DMS53 (cell line): ENCODE measurements at regions not wholly inside any gene's neighbourhood (a gene's known extent, or its start where the extent isn't known, plus 50 kb on each side); places are given as distances from the start of the nearest gene placed in this dataset.

Experiments
- DNase-seq: peaks from one replicate; lab custom pipeline; 2025; lab: John Stamatoyannopoulos, UW

DNA sequence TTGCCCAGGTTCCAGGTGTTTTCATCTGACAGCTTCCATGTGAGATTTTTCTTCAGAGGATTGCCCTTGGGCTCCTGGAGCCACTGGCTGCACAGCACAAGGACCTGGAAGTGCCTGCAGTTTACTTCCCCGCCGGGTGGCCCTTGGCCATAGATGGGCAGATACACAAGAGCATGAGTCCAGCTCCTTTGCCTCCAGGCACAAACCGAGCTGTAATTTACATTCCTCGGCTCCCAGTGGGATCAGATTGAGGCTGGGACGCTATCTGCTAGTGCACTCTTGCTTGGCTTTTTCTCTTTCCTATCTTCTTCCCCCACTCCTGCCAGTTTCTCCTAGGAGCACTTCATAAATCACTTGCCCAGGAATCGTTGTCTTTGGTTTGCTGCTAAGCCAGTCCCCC lies 85.4 kb upstream of the RALY start:
- no peak for DNase-seq

DNA sequence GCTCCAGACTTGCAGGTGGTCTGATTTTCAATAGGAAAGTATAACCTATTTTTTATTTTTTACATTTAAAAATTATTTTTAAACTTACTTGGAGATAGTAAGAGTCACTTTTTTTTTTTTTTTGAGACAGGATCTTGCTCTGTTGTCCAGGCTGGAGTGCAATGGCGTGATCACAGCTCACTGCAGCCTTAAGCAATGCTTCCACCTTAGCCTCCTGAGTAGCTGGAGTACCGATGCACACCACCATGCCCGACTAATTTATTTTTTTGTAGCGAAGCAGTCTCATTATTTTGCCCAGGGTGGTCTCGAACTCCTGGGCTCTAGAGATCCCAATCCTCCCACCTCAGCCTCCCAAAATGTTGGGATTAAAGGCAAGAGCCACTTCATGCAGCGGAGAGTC lies 84.8 kb upstream of the RALY start:
- no peak for DNase-seq

DNA sequence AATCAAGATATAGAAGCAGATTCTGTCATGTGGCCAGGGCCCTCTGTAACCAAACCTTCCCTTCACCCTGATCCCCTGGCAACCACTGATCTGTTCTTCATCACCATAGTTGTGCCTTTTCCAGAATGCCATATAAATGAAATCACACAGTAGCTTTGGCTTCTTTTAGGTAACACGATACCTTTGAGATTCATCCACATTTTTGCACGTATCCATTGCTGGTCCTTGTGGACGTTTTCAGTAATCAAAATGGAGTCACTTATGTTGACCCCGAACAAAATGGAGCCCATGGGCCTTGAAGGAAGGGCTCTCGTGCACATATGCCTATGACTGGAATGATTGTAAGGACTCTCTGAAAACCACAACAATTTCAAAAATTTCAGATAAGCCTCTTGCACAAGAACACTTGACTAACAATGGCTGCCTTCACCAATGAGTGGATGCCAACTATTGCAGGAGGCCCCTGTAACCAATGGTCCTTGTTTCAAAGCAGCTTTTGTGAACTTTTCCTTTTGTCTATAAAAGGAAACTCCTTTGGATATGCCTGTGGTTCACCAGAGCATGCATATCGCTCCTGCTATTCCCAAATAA lies 84.3 kb upstream of the RALY start:
- peak; percentile 33 for DNase-seq

DNA sequence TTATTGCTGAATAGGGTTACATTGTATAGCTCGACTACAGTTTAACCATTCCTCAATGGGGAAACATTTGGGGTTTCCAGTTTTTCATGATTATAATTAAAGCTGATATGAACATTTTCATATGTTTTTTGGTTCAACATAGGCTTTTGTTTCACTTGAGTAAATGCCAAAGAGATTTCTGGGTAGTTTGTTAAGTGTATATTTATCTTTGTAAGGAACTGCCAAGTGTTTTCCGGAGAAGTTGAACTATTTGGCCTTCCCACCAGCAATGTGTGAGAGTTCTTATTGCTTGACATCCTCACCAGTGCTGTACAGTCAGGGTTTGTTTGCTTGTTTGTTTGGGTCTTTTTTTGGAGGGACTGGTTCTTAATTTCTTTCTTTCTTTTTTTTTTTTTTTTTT lies 83.7 kb upstream of the RALY start:
- DNase-seq = no peak

DNA sequence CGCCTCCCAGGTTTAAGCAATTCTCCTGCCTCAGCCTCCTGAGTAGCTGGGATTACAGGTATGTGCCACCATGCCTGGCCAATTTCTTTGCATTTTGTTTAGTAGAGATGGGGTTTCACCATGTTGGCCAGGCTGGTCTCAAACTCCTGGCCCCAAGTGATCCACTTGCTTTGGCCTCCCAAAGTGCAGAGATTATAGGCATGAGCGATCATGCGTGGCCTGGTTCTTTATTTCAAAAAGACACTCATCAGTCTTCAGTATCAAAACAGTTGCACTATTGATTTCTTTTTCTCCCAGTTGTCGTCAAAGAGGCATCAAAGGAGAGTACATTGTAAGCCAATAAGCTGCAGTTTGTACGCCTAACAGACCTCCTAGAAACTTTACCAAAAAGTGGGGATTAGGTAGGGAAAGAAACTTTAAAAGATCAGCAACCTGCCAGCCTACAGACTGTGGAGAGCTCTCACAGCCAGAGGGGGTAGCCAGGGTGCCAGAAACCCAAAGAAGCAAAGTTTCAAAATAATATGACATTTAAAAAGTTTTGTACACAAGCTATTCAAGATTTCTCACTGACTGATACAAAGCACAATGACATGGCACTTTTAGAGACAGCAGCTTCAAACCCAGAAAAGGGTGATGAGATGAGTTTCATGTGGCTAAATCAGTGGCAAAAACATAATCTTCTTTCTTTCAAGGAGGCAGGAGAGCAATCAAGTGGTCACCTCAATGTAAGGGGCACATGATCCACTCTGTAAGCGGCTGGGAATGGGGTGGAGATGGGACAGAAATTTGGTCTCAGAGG lies 83.0 kb upstream of the RALY start:
- no peak for DNase-seq

DNA sequence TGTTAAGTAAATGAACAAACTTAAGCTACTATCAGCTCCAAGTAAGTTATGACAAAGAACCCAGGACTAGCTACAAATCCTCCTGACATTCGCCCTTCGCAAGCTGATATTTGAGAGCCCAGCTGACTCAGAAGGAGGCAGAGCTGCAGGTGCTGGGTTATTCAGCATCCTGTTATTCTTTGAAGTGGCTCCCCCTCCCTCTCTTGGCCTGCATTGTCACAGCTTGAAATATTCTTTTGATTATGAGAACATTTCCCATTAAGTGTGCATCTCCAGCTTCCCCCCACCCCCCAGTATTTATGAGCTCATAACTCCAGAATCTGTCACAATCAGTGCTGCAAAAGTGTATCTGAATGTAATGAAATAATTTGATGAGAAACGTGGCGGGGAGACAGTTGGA lies 78.8 kb upstream of the RALY start:
- peak; percentile 76 for DNase-seq

DNA sequence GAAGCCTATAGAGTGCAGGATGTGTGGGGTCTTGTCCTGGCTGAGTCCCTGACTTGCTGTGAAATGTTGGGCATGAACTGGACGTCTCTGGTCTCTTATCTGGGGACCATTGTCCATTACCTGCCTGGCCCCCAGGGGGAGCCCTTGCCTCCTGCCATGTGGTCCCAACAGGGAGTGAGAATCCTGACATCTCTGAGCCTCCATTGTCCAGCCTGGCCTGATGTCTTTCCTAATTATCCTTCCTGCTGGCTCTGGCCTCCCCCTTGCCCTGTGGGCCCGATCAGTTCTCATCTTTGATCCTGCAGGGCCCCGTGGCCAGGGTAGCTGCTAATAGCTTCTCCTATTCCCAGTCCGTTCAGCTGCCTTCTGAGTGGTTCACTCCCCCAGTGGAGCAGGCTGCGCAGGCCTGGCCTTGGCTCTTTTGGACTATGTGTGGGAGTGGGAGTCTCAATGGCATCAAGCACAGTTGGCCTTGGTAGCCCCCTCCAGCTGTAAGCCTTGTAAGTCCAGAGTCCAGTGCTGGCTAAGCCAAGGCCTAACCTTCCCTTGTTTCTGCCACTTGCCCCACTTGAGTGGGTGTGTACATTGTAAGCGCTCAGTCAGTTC lies 77.9 kb upstream of the RALY start:
- peak; percentile 67 for DNase-seq

DNA sequence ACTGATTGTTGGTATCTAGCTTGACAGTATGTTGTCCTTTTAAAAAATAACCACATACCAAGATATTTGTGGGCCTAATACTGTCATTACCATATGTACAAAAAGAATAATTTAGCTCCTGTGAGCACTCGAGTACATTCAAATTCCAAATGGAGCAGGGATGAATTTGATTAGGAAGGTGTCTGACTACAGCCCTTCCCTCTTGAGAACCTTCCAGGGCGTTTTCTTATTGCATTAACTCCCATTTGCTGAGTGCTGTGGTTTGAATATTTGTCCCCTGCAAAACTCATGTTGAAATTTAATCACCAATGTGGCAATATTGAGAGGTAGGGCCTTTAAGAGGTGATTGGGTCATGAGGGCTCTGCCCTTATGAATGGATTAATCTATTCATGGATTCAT lies 76.9 kb upstream of the RALY start:
- no peak for DNase-seq

DNA sequence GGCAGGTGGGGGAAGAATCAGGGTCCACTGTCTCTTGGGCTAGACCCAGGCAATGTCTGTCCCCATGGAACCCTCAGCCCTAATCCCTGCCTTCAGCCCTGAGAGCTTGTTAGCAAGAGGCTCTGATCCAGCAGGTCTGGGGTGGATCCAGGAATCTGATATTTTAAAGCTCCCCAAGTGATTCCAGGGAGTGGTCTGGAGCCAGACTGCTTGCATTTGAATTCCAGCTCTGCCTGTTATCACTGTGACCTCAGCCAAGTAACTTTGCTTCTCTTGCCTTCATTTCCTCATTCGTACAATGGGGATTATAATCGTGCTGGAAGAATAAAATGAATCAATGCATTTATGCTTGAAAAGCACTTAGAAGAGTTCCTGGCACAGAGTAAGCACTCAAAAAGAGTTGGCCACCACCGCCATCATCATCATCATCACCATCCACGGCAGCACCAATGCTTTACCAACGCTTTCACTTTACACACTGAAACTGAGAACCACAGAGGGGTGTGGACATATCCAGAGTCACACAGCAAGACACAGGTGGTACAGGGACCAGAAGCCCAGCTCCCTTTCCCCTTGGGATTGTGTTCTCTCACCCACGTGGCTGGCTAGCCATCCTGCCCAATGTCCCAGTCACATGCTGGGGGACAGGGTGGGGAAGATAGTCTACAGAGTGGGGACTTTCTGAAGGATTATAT lies 75.7 kb upstream of the RALY start:
- no peak for DNase-seq

DNA sequence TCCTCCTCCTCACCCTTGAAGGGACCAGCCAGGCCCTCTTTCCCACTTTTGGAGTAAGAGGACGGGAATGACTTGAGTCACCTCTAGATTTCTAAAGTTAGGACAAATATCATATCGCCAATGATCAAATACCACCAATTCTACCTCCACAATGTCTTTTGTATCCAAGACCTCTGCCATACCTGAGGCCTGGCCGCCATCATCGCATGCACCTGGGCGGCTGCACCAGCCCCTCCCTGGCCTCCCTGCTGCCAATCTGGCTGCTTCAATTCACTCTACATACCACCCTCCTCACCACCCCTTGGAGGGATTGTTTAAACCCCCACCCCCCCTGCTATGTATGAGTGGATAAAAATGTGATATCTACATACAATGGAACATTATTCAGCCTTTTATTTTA lies 75.0 kb upstream of the RALY start:
- no peak for DNase-seq

DNA sequence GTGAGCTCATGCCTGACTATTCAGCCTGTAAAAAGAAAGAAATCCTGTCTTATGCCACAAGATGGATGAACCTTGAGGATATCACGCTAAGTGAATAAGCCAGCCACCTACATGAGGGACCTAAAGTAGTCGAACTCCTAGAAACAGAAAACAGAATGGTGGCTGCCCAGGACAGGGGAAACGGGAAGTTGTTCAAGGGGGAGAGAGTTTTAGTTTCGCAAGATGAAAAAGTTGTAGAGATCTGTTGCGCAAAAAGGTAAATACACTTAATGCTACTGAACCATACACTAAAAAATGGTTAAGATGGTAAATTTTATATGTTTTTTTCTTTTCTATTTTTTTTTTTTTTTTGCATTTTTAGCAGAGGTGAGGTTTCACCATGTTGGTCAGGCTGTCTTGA lies 74.1 kb upstream of the RALY start:
- DNase-seq = no peak

DNA sequence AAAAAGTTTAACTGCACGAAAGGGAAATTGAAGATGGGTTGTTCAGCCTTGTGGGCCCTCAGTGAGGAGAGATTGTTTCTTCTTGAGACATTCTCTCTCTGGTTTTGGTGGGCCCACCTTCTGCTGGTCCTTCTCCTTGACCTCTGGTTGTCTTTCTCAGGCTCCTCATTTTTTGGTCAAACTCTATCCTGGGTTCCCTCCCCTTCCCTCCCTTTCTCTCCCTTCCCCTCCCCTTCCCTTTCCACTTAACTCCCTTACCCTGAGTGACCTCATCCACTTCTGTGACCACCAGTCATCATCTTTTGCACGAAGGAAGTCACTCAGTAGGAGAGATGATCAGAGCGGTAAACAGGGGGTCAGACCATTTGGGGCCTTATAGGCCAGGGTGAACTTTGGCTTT lies 71.5 kb upstream of the RALY start:
- peak; percentile 19 for DNase-seq

DNA sequence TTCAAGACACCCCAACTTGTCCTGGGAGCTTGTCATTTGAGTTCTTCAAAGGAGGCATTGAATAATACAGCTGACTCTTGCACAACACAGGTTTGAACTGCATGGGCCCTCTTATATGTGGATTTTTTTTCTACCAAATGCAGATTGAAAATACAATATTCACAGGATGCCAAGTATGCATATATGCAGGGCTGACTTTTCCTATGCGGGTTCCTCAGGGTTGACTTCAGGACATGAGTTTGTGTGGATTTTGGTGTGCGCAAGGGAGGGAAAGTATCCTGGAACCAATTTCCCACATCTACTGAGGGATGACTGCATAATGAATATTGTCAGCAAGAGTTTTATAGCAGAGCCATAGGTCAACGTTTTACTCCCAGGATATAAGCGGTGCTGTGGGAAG lies 70.0 kb upstream of the RALY start:
- DNase-seq = no peak

DNA sequence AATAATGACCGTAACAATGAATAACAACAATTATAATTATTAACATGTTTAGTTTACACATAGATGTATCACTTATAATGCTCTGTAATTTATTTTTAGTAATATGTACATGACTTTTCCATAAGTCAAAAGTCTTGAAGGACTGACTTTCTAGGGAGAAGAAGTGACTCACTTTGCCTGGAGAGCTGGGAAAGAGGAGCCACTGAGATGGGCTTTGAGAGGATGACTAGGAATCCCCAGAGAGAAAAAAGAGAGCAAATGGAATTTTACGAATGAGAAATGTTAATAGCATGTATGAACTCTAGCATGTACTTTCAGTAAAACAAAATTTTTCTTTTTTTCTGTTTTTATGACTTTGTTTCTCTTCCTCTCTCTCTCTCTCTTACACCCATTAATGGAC lies 67.8 kb upstream of the RALY start:
- DNase-seq = no peak

DNA sequence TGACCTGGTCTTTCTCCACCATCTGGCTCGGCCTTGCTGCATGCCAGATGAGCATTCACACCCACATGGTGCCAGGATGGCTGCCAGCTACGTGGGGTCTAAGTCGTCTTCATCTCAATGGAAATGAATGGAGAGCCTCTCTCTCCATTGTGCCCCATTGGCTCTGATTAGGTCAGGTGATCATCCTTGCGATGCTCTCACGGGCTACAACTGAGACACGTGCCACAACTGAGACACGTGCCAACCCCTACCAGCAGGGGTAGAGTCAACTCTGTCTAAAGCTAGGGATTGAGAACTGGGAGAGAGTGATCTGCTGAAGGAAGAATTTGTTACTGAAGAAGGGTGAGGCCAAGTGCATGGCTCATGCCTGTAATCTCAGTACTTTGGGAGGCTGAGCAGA lies 67.3 kb upstream of the RALY start:
- no peak for DNase-seq

DNA sequence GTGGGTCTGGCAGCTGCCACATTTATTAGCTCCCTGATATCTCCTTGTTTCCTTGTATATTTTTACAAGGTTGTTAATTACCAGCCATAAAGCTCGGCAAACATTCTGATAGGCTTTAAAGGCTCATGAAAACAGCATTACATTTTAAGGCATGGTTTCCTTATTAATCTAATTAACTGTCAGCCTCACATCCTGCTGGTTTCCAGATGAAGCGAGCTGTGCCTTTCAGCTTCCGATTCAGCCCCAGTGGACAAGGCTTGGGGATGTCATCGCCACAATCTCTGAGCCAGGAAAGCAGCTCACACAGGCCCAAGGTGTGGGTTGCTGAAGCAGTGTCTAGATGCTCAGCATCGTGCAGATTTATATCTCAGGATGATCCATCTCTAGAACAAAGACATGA lies 66.0 kb upstream of the RALY start:
- no peak for DNase-seq

DNA sequence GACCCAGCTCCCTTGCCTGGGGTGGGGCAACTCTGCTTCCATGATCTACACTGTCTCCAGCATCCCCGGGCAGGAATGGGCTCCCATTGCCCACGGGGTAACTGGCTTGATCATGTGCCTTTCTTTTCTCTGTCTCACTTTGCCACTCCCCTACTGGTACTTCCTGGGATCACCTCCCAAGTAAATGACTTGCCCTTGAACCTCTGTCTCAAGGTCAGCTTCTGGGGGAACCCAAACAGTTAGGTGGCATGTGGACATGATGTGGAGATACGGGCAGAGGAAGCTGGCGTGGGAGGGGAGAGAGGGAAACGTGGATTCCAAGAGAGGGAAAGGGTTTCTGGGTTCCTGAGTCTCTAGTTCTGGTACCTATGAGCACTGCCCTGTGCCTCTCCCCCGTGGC lies 63.8 kb upstream of the RALY start:
- DNase-seq = no peak

DNA sequence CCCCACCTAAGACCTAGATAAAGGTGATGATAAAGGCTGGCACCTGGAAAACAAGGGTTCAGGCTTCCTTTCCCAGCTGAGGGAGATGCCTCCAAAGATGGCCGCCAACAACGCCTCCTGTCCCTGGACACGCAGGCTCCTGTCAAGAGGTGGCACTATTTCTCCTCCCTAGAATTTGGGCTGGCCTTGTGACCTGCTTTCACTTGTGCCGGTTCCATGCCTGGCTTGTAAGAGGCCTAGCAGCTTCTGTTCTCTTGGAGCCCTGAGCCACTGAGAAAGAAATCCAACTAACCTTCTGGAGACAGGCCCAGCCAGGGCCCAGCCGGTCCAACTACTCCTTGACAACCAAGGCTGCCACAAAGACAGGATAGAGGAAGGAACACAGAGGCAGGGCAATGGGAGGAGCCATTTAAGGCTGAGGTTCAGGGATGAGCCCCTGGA lies 60.2 kb upstream of the RALY start:
- DNase-seq = peak; percentile 70

DNA sequence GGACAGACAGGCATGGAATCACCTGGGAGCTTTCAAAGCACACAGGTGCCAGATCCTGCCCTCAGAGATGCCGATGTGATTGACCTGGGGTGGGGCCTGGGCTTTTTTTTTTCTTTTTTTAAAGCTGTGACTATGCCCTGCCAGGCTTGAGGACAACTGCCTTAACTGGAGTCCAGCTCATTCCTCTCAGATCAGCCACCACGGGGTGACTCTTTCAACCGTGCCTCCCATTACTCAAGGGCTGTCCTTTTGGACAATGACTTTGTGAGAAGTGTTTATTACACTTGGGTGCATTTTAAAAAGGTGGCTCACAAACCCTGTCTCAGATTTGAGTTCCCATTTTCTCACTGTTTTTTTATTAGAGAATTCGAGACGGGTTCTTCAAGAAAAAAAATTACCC lies 57.1 kb upstream of the RALY start:
- DNase-seq = no peak

DNA sequence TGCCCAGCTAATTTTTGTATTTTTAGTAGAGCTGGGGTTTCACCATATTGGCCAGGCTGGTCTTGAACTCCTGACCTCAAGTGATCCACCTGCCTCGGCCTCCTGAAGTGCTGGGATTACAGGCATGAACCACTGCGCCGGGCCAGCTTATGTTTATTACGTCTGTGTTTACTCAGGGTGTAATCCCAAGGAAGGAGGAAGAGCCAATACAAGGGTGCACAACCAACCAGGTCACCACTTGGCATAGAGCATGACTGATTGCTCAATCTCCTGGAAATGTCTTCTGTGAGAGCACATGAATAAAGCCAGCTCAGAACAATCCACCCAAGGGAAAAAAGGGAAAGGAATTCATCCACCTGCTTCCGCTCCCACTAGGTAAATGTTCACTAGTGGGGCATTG lies 54.7 kb upstream of the RALY start:
- DNase-seq = peak; percentile 60

DNA sequence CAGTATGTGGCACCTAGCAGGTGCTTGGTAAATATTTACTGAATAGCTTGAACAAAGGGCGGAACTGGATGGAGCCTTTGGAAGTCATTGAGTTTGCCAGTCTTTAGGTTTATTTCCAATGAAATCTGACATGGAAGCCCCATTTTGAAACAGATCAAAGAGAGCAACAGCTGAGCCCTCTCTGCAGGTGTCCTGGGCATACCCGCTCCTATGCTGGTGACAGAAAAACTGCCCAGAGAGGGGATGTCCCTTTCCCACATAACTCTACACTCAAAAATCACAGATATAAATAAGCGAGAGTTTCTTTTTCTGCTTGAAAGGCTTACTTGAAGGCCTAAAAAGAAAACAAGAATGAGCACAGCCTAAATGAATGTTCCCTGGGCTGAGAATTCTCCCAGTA lies 53.0 kb upstream of the RALY start:
- DNase-seq = peak; percentile 43
